ENCODE measurements at regions not wholly inside any gene's neighbourhood (a gene's known extent, or its start where the extent isn't known, plus 50 kb on each side); places are given as distances from the start of the nearest gene placed in this dataset.
"Not testable (repeated sequence)": the region's sequence is repeated elsewhere in the genome, so short reads cannot be mapped to it uniquely, and the experiment has no call there.

DNA sequence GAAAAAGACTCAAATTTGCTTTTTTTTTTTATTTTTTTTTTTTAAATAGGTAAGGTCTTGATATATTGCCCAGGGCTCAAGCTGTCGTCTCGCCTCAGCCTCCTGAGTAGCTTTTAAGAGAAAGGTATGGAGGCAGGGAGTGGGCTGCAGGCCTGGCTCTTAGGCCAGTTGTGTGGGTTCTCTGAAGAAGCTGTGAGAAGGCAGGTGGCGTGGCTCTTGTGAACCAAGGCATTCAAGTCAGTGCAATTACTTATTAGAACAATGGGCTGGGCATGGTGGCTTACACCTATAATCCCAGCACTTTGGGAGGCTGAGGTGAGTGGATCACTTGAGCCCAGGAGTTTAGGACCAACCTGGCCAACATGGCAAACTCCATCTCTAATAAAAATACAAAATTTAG lies 244.0 kb upstream of the SFRP2 start:
- ATAC-seq (no peak), DNase-seq (no peak)
- H3K36me3 ChIP-seq: no peaks in the 10 kb centered on the region
- TF ChIP-seq, protein P1, sequence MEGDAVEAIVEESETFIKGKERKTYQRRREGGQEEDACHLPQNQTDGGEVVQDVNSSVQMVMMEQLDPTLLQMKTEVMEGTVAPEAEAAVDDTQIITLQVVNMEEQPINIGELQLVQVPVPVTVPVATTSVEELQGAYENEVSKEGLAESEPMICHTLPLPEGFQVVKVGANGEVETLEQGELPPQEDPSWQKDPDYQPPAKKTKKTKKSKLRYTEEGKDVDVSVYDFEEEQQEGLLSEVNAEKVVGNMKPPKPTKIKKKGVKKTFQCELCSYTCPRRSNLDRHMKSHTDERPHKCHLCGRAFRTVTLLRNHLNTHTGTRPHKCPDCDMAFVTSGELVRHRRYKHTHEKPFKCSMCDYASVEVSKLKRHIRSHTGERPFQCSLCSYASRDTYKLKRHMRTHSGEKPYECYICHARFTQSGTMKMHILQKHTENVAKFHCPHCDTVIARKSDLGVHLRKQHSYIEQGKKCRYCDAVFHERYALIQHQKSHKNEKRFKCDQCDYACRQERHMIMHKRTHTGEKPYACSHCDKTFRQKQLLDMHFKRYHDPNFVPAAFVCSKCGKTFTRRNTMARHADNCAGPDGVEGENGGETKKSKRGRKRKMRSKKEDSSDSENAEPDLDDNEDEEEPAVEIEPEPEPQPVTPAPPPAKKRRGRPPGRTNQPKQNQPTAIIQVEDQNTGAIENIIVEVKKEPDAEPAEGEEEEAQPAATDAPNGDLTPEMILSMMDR (IDR thresholded peaks at IDR 0.05): no peak
- no peaks in the 10 kb centered on the region for H3K9me3 ChIP-seq
- intact Hi-C loops (cut with DNase I): no loop called here
- H3K4me3 ChIP-seq: no peak overlapping the region
- H3K4me1 ChIP-seq: no peaks in the 10 kb centered on the region
- H3K27me3 ChIP-seq (ENCODE audit: low read depth): no peaks in the 10 kb centered on the region
- H3K27ac ChIP-seq: no peak overlapping the region

- intact Hi-C loops (cut with DNase I): no loop called here
- no peaks in the 10 kb centered on the region for H3K9me3 ChIP-seq
- no peak for DNase-seq
- H3K4me3 ChIP-seq: no peak overlapping the region
- H3K27ac ChIP-seq: no peak overlapping the region
- H3K4me1 ChIP-seq: no peaks in the 10 kb centered on the region
- TF ChIP-seq, protein P1 (IDR thresholded peaks at IDR 0.05): no peak
- ATAC-seq: no peak
- no peaks in the 10 kb centered on the region for H3K27me3 ChIP-seq (ENCODE audit: low read depth)
- no peaks in the 10 kb centered on the region for H3K36me3 ChIP-seq
These were observed 241.9 kb upstream of the SFRP2 start for GRCh38 chr4:154030746-154031145.

DNA sequence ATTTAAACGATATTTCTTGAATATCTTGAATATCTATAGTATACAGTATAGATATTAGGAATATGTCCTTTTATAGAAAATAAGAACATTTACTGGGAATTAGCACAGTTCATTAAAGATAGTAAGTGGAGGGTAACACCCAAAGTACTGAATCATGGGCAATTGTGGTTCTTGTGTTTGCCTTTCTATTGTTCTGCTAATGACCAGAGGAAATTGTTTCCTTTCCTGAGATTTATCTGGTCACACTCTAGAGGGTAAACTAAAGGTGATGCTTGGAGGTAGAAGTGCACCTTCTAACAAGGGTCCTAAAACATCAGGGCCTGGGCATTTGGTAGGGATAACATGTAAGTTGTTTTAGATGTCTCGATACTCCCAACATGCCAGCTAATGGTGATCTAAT lies 241.3 kb upstream of the SFRP2 start:
- no peaks in the 10 kb centered on the region for H3K27me3 ChIP-seq (ENCODE audit: low read depth)
- H3K36me3 ChIP-seq: no peaks in the 10 kb centered on the region
- intact Hi-C loops (cut with DNase I): no loop called here
- TF ChIP-seq, protein P1 (IDR thresholded peaks at IDR 0.05): no peak
- no peaks in the 10 kb centered on the region for H3K9me3 ChIP-seq
- no peaks in the 10 kb centered on the region for H3K4me1 ChIP-seq
- no peak overlapping the region for H3K4me3 ChIP-seq
- no peak for DNase-seq
- H3K27ac ChIP-seq: no peak overlapping the region
- ATAC-seq: no peak

DNA sequence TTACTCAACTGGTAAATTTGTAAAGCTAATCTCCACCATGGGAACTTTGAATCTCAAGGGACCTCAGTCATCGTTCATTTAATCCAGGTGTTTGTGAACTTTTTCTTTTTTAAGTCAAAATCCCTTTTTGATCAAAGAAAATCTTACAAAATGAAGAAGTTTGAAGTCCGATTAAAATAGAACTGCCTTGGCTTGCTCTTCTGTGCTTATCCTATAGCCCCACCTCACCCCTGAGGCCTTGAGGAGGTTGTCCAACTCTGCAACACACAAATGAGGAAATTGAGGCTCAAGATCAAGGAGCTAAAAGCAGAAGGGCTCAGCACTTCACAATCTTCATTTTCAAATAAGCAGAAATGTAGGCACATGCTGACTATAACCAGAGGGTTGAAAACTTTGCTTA lies 240.3 kb upstream of the SFRP2 start:
- TF ChIP-seq, protein P1 (IDR thresholded peaks at IDR 0.05): no peak
- no peaks in the 10 kb centered on the region for H3K36me3 ChIP-seq
- no peaks in the 10 kb centered on the region for H3K9me3 ChIP-seq
- ATAC-seq (no peak), DNase-seq (no peak)
- H3K4me3 ChIP-seq: no peak overlapping the region
- no peak overlapping the region for H3K27ac ChIP-seq
- no peaks in the 10 kb centered on the region for H3K27me3 ChIP-seq (ENCODE audit: low read depth)
- H3K4me1 ChIP-seq: no peaks in the 10 kb centered on the region
- intact Hi-C loops (cut with DNase I): no loop called here

DNA sequence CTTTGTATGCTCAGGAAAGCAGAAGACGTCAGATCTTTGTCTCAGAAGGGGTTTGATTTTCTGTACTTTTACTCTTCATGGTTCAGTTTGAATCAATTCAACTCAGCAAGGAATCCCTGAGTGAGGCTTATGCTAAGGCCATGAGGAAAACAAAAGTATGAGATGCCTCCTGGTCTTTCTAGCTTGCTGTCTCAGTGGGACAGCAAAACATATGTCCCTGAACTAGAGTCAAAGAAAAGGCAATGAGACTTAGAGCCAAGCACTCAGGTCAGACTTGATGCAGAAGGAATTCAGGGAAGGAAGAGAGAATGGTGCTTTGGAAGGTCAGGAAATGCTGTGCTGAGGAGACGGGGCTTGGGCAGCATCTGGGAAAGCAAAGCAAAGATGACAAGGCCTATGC lies 236.2 kb upstream of the SFRP2 start:
- Histone ChIP-seq H3K9me3 (no peaks in the 10 kb centered on the region), H3K36me3 (no peaks in the 10 kb centered on the region), H3K27ac (no peak overlapping the region), H3K4me3 (no peak overlapping the region), H3K4me1 (no peaks in the 10 kb centered on the region), H3K27me3 (ENCODE audit: low read depth) (no peaks in the 10 kb centered on the region)
- intact Hi-C loops (cut with DNase I): no loop called here
- ATAC-seq (no peak), DNase-seq (no peak)
- TF ChIP-seq, protein P1 (IDR thresholded peaks at IDR 0.05): no peak

DNA sequence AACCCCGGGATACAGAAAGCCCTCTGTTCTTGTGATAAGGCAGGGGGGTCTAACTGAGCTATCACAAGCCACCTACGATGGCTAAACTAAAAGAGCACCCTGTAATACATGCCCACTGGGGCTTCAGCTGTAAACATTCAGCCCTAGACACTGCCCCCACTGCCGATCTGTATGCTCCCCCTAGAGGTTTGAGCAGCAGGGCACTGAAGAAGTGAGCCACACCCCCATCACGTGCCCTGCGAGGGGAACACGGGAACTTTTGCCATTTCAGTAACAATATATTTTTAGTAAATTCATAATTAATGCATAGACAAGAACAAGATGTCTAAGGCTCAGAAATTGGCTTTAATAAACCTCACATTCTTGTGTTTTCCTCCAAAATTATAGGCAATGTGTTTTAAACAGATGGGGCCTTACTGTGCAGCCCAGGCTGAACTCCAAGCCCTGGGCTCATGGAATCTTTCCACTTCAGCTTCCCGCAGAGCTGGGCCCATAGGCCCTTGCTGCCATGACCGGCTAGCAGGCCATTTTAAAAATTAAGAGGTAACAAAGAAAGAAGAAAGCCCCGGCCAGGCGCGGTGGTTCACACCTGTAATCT lies 235.3 kb upstream of the SFRP2 start:
- DNase-seq (no peak), ATAC-seq (no peak)
- TF ChIP-seq, protein P1 (IDR thresholded peaks at IDR 0.05): no peak
- intact Hi-C loops (cut with DNase I): no loop called here
- Histone ChIP-seq H3K4me3 (no peak overlapping the region), H3K27ac (no peak overlapping the region), H3K36me3 (no peaks in the 10 kb centered on the region), H3K4me1 (no peaks in the 10 kb centered on the region), H3K27me3 (ENCODE audit: low read depth) (no peaks in the 10 kb centered on the region), H3K9me3 (no peaks in the 10 kb centered on the region)

- DNase-seq; intact Hi-C loops (cut with DNase I); H3K36me3 ChIP-seq; H3K27me3 ChIP-seq (ENCODE audit: low read depth); H3K4me1 ChIP-seq; H3K27ac ChIP-seq; H3K4me3 ChIP-seq; ATAC-seq; H3K9me3 ChIP-seq: not testable (repeated sequence)
These were observed 234.8 kb upstream of the SFRP2 start for GRCh38 chr4:154023671-154024070.
